GM21619 (cell line): ENCODE measurements at regions not wholly inside any gene's neighbourhood (a gene's known extent, or its start where the extent isn't known, plus 50 kb on each side); places are given as distances from the start of the nearest gene placed in this dataset.

Experiments
- ATAC-seq: cut with Tn5 transposase; IDR thresholded peaks from one replicate; pipeline ENCODE4 v1.9.1; 2021; ENCODE audit not compliant: unreplicated experiment

DNA sequence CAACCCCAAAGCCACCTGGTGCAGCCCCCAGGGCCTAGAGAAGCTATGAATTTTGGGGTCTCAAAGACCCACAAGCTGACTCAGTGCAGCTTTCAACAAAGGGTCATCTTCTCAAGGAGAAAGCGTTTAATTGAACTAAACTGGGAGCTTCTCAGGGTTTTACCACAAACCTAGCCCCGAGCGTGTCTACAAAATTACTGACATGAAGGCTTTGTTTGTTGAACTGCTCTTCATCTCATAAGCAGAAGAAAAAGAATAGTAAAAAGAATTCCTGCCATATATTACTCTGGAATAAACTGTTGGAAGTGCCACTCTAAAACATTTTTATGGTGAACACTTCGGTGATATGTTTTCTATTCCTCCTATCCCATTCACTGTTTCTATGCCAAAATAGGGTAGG is 50.8 kb upstream of the INCENP start:
- ATAC-seq = no peak

DNA sequence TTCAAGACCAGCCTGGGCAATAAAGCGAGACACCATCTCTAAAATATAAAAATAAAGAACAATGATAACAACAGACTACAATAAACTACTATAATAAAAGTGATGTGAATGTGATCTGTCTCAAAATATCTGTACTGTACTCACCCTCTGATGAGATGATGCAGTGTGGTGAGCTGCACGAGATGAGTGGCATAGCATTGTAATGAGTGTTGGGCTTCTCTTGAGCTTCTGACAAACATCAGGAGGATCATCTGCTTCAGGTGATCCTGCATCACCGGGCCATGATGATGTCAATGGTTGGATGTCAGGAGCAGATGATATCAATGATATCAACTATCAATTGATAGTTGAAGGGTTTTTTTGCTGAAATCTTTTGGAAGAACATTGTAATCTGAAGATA is 52.4 kb upstream of the INCENP start:
- no peak for ATAC-seq

DNA sequence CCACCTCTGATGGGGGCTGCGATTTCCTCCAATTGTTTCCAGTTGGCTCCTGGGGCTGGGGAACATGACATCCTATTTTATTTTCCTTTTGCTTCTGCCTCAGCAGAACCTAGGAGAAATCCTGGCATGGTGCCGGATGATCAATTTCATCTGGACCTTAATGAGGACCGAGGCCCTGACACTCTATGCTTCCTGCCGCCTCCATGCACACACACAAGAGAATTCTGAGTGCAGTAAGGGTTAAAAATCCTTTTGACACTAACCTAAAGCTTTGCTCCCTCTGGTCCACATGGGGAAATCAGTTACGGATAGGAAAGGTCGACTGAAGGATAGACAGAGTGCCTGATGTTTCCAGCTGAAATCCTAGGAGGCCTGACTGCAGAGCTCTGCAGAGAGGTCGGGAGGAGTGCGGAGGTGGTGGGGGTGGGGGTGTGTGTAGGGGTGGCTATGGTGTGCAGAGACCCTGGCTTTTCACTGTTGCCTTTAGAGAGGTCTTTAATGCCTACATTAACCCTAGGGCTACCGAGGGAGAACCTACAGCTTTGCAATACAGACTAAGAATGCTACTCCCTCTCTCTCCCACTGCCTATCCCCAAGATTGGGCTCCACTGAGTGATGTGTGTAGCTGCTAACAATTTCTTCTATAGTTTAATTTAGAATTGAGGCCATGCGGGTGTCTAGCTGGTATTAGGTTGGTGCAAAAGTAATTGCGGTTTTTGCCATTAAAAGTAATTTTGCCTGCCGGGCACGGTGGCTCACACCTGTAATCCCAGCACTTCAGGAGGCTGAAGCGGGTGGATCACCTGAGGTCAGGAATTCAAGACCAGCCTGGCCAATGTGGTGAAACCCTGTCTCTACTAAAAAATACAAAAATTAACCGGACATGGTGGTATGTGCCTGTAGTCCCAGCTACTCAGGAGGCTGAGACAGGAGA is 53.6 kb upstream of the INCENP start:
- no peak for ATAC-seq

DNA sequence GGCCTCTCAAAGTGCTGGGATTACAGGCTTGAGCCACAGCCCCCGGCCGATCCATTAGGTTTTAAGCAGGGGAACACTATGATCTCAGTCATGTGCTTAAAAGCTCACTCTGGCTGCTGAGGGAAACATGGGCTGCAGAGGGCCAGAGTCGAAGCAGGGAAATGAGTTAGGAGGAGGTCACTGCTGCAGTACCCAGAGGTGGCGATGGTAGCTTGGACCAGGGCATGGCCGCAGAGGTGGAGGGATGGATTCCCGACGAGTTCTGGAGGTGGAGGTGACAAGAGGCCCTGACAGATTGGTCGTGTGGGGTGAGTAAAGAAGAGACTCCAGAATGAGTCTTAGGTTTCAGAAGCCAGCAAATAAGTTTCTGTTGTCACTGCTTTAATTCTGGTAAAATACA is 54.4 kb upstream of the INCENP start:
- ATAC-seq = no peak

DNA sequence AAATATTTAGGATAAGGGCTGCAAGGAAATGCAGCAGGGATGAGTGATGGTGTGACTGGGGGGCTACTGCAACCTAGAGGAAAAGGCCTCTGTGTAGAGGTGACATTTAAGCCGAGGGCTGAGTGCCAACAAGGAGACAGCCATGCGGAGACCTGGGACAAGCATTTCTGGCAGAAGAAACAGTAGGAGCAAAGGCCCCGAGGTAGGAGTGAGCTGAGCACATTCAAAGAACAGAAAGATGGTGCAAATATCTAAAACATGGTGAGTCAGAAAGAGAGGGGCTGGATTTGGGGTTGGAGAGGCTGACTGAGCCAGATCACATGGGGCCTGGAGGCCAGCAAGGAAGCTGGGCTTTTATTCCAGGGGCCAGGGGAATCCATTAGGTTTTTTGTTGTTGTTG is 55.1 kb upstream of the INCENP start:
- ATAC-seq = no peak

DNA sequence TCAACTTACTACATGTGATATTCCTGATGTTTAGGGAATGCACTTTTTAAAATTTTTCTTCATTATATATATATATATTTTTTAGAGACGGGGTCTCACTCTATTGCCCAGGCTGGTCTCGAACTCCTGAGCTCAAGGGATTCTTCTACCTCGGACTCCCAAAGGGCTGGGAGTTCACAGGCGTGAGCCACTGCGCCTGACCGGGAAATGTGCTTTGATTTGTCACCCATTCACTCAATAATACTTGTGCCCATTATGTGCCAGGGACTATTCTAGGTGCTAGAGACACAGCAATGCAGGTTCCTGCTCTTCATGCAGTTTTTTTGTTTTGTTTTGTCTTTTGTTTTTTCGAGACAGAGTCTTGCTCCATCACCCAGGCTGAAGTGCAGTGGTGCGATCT is 56.1 kb upstream of the INCENP start:
- ATAC-seq = no peak

DNA sequence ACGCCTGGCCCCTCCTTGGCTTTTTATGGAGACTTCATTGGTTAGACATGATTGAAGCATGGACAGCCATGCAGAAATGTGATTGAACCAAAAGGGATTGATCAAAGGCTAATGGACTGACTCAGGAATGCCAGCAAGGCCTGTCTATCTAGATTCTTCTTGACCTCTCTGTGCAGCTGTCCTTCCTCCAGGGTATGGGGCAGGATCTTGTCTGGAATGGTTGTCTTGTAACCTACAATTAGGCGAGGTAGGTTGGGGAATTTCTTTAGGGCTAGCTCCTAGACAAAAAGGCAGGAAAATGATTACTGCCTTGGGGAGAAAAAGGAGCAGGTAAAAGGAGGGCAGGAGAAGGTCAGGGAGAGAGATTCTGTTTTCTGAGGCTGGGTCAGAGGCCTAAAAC is 59.6 kb upstream of the INCENP start:
- ATAC-seq = no peak

DNA sequence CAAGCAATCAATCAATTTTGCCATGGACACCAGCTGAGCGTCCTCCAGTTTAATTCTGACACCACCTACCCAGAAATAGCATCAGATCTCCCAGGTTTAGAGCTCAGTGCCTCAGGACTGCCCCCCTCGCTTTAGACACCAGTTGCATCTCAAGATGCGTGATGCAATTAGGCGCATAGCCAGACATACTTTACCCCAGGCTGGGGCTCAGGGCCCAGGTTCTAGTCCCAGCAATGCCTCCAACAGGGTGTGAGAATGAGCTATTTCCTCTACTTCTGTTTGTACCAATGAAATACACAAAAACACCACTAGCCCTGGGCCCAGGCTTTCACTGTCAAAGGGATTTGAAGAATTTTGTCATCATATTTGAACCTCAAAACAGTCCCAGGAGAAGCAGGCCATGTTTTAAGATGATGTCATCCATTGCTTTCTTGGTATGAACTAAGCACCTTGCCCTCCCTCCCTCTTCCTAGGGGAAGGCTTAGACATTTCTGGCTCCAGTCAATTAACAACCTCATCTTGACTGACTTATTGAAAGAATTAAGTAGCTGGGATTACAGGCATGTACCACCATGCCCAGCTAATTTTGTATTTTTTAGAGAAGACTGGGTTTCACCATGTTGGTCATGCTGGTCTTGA is 61.5 kb upstream of the INCENP start:
- ATAC-seq = no peak

DNA sequence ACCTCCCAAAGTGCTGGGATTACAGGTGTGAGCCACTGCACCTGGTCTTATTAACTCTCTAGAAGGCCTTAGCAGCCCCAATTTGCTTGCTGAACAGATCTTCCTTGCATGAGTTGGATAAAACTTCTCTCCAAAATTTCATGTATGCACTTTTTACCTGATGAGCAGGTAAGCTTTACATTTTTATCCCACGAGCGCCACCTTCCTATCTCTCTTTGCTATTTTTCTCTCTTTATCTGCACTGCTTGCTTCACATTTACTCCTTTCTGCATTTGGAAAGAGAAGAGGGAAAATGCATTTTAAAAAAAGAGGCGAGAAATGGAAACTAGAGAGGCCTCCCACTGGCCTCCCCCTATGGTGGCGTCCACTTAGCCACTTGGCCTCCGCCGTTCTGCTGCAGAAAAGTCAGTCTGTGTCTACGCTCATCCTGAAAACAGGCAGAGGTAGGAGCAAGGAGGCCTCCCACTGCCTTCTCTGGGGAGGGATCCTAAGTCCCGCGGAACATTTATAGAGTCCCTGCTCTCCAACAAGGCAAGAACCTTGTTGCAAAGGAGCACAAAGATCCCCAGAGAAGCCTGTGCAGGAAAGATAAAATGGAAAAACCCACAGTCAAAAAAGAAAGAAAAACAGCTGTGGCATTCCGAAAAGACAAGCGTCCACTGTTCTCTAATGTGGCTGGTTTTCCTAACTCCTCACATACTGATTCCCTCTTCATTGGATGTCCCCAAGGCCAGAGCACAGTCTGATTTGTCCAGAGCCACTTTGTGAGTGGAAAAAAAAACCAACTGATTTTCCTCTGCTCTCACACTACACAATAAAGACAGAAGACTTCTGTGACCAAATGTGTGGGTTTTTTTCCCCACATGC is 62.2 kb upstream of the INCENP start:
- ATAC-seq = no peak

DNA sequence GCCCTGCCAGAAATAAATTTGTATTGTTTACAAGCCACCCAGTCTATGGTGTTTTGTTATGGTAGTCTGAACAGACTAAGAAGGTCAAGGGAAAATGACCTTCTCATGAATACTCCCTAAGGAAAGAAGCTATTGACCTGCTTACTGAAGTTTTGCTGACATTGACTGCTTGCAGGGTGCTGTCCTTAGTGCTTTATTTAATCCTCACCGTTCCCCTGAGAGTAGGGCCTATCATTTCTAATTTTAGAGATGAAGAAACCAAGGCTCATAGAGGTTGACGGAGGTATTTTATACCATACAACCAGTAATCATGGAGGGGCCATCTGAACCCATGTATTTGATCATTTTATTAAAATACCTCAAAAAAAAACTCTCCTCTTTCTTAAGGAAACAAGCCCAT is 66.7 kb upstream of the INCENP start:
- no peak for ATAC-seq

DNA sequence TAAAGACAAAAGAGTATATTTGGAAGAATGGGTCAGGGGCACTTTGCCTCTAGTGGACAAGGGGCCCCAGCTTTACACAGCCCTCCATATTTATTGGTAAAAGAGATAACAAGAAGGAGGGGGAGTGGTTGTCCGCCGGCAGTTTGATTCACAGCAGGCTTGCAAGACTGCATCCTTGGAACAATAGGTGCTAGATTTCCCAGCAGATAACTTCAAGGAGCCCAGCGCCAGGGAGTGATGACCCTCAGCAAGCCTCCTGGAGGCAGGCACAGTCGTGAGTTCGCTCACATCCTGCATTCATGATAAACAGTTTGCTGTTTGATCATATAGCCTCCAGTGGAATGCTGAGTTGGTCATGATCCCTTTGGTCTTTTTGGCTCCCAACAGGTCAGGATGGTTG is 67.8 kb upstream of the INCENP start:
- no peak for ATAC-seq

DNA sequence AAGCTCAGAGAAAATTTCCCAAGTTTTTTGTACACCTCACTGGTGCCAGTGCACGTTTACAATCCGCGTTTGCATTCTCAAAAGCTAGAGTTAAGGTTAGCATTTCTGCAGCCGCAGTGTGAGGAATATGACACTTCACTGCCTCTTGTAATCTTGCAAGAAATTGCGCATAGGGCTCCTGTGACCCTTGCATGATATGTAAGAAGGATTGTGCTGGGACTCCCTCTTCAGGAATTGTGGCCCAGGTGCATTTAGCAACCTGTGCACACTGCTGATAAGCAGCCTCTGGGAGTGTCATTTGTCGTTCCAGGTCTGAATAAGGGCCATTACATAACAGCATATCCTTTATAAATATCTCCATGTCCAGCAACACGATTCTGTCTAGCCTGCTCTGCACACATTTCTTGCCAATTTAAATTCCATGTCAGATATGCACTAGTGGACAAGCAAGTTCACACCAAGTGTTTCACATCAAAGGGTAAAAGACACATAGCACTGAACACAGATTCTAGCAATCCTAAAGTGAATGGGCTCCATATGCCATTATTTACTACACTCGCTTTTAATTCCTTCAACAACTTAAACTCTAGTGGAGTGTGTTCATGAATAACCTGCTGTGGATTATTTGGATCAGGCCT is 69.2 kb upstream of the INCENP start:
- ATAC-seq = no peak

DNA sequence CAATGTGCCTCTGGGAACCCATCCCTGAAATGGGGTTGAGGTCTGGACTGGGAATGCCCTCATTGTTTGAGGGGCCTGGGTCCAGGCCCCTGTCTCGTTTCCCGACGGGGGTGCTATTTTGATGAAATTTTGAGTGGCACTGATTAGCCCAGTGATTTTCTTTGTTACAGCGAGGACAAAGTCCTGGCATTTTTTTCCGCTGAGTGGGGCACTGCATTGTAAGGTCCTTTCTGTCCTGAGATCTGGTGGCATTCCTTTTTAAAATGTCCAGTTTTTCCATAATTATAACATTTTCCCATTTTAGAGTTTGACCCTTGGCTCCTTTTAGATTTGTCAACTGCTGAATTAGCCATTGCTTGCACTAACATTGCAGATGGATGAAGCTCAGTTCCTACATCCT is 69.7 kb upstream of the INCENP start:
- no peak for ATAC-seq

DNA sequence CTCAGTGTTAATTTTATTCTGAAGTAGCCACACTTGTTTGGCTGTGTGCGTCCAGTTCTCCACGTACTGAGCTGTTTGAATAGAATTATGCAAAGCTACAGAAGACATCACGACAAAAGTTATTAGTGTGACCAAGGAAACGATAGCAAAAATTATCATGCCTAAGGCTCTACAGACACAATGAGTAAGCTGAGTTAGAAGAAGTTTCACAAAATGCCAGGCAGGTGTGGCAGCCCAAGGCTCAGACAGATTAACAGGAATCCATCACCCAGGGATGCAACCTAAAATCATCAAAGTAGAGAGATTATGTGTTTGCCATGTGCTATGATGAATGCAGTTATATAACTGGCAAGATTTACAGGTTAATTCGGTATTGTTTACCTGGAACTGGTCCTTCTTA is 73.1 kb upstream of the INCENP start:
- ATAC-seq = no peak

DNA sequence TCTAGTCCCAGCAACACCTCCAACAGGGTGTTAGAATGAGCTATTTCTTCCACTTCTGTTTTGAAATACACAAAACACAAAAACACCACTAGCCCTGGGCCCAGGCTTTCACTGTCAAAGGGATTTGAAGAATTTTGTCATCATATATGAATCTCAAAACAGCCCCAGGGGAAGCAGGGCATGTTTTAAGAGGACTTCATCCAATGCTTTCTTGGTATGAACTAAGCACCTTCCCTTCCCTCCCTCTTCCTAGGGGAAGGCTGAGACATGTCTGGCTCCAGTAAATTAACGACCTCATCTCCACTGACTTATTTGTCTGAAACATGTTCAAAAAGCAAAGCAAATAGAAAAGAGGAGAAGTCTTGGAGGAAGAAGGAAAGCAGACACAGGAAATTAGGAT is 75.7 kb upstream of the INCENP start:
- no peak for ATAC-seq

DNA sequence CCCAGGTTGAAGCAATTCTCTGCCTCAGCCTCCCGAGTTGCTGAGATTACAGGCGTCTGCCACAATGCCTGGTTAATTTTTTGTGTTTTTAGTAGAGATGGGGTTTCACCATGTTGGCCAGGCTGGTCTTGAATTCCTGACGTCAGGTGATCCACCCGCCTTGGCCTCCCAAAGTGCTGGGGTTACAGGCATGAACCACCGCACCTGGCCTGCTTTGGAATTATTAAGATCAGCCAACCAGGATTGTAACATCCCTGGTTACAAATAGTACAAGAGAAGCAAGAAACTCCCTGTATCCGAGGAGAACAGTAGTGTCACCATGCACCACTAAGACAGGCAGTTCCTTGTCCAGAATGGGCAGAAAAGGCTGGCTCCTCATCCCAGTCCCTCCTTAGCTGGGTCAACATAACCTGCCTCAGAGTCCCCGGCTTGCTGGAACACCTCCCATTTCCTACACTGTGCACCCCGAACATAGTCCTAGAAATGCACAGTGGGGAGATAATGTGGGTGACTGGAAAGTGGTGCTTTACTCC is 77.2 kb upstream of the INCENP start:
- ATAC-seq = no peak

DNA sequence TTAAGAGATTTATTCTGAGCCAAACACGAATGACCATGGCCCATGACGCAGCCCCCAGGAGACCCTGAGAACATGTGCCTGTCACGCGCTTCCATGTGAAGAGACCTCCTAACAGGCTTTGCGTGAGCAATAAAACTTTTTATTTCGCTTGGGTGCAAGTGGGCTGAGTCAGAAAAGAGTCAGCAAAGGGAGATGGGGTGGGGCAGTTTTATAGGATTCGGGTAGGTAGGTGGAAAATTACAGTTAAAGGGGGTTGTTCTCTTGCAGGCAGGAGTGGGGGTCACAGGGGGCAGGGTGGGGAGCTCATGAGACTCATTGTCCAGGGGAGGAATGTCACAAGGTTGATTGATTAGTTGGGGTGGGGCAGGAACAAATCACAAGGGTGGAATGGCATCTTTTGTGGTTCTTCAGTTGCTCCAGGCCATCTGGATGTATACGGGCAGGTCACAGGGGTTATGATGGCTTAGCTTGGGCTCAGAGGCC is 77.2 kb upstream of the FTH1 start:
- ATAC-seq = no peak

DNA sequence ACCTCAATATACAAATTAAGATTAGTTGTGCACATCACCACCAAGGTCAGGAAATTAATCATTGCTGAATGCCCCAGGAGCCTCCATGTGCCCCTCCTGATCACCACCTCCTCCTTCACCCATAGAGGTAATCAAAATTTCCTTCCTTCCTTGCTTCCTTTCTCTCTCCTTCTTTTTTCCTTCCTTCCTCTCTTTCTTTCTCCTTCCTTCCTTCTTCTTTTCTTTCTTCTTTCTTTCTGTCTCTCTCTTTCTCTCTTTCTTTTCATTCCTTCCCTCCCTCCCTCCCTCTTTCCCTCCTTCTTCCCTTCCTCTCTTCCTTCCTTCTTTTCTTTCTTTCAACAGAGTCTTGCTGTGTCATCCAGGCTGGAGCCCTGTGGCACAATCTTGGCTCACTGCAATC is 67.9 kb upstream of the FTH1 start:
- ATAC-seq = no peak

DNA sequence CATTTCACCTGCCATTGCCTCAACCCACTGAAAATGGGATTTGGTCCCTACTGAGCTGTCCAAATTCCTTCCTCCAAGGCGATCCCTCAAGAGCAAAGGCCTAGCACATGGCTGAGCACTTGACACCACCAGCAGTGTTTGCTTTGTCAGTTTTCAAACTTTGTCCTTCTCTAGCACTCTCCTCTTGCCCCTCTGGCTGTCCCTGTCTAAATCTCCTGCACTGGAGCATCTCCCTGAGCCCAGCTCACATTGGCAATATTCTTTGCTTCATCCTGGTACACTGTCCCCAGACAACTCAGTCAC is 66.6 kb upstream of the FTH1 start:
- no peak for ATAC-seq

DNA sequence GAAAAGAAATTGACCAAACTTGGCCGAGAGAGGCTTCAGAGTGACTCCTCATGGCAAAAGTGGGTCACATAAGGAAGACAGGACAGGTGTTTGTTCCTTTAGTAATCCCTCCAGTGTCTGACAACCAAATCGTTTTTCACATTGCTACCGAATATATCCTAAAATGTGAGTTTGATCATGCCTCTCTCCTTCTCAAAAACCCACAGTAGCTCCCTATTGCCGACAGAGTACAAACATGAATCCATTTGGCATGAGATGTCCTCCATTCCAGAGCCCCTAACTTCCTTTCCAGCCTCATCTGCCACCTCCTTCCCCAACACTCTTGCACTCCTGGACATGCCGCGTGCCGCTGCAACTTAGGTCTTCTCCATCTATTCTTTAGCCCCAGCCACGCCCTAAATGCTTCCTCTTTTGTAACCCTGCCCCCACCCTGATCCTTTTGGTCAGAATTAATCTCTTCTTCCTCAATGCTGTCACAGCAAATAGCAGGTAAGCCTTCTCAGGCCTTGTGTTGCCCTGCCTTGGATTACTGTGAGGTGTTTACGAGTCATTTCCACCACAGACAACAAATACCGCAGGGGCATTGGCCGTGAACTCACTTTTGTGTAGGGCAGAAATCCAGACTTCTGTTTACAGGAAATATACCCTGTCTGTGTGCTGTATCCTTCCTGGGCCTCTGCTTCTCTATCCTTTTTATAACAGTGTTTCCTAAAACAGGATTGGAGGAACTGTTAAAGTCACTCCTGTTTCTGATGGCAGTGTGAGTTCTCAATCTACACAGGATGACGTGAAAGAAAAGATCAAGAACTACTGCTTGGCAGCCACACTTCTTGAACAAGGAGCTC is 66.0 kb upstream of the FTH1 start:
- ATAC-seq = no peak
